GM23248 (cell line): ENCODE measurements at regions not wholly inside any gene's neighbourhood (a gene's known extent, or its start where the extent isn't known, plus 50 kb on each side); places are given as distances from the start of the nearest gene placed in this dataset.

Source experiments
- EZH2 ChIP-seq: fragments of 200-600 bp; sonication (generic); IDR thresholded peaks from 2 replicates; pipeline ENCODE4 v1.6.1; 2018; ENCODE audit warnings: antibody characterized with exemption, mild to moderate bottlenecking; ENCODE audit not compliant: insufficient read depth, poor library complexity, severe bottlenecking
- EZH2phosphoT487 ChIP-seq: fragments of 200-600 bp; sonication (generic); IDR thresholded peaks from 2 replicates; pipeline ENCODE4 v1.6.1; 2018; ENCODE audit warnings: antibody characterized with exemption, moderate library complexity, mild to moderate bottlenecking, low read depth; ENCODE audit not compliant: insufficient read depth

GRCh38 chrX:40165206-40165605 lies 67.4 kb upstream of the BCOR start:
- TF ChIP-seq EZH2 (no peak), EZH2phosphoT487 (no peak)
